ENCODE measurements at regions not wholly inside any gene's neighbourhood (a gene's known extent, or its start where the extent isn't known, plus 50 kb on each side); places are given as distances from the start of the nearest gene placed in this dataset.

GRCh38 chr14:96686126-96686525, 111.1 kb upstream of the VRK1 start:
- H3K27me3 ChIP-seq (ENCODE audit: control insufficient read depth in 1 of 2, insufficient read depth in 2 of 2, low read length in 2 of 2): peaks cover 0 to 3% of the 10 kb centered on the region in 2 donors
- H3K9ac ChIP-seq (ENCODE audit: low read length in 2 of 2): no peak overlapping the region
- H3K27ac ChIP-seq (ENCODE audit: low read length): no peak overlapping the region
- no peaks in the 10 kb centered on the region for H3K36me3 ChIP-seq (ENCODE audit: control insufficient read depth in 2 of 2, insufficient read depth in 2 of 2, low read length in 2 of 2)
- H3K9me3 ChIP-seq (ENCODE audit: control insufficient read depth in 2 of 2, low read length in 2 of 2): peaks cover 0 to 4% of the 10 kb centered on the region in 2 donors
- H3K4me3 ChIP-seq (ENCODE audit: low read length in 2 of 2): no peak overlapping the region
- H3K4me1 ChIP-seq (ENCODE audit: control insufficient read depth, insufficient read depth, low read length): no peaks in the 10 kb centered on the region

DNA sequence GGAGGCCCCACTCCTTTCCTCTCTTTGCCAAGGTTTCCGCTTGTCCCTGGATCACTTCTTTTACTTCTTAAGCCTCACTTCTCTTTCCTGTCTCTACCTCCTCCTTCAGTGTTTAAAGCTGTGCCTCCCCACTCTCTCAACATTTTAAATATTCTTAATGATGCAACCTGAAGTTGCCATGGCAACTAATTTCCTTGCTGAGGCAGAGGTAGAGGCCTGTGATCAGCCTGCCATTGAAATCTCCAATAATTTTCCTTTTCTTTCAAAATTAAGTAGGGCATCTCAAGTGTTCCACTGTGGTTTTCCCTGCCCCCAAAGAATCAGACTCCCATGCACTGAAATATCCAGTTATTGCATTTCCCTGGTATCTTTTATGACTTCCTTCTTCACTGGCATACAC, 108.6 kb upstream of the VRK1 start:
- no peak overlapping the region for H3K27ac ChIP-seq (ENCODE audit: low read length)
- H3K36me3 ChIP-seq (ENCODE audit: control insufficient read depth in 2 of 2, insufficient read depth in 2 of 2, low read length in 2 of 2): no peaks in the 10 kb centered on the region
- no peak overlapping the region for H3K9ac ChIP-seq (ENCODE audit: low read length in 2 of 2)
- H3K4me1 ChIP-seq (ENCODE audit: control insufficient read depth, insufficient read depth, low read length): no peaks in the 10 kb centered on the region
- H3K9me3 ChIP-seq (ENCODE audit: control insufficient read depth in 2 of 2, low read length in 2 of 2): peaks cover 0 to 4% of the 10 kb centered on the region in 2 donors
- H3K4me3 ChIP-seq (ENCODE audit: low read length in 2 of 2): no peak overlapping the region
- peaks cover 0 to 3% of the 10 kb centered on the region in 2 donors for H3K27me3 ChIP-seq (ENCODE audit: control insufficient read depth in 1 of 2, insufficient read depth in 2 of 2, low read length in 2 of 2)

- no peak overlapping the region for H3K4me3 ChIP-seq (ENCODE audit: low read length in 2 of 2)
- H3K9me3 ChIP-seq (ENCODE audit: control insufficient read depth in 2 of 2, low read length in 2 of 2): peaks cover 0 to 4% of the 10 kb centered on the region in 2 donors
Measured at GRCh38 chr14:96690713-96691383, 106.3 kb upstream of the VRK1 start.

GRCh38 chr14:96693252-96693820, 103.8 kb upstream of the VRK1 start:
- Histone ChIP-seq H3K4me3 (ENCODE audit: low read length in 2 of 2) (no peak overlapping the region), H3K36me3 (ENCODE audit: control insufficient read depth in 2 of 2, insufficient read depth in 2 of 2, low read length in 2 of 2) (no peaks in the 10 kb centered on the region)

More at GRCh38 chr14:96690713-96691383, 106.3 kb upstream of the VRK1 start:
- Histone ChIP-seq H3K4me1 (ENCODE audit: control insufficient read depth, insufficient read depth, low read length) (no peaks in the 10 kb centered on the region), H3K9ac (ENCODE audit: low read length in 2 of 2) (no peak overlapping the region), H3K27me3 (ENCODE audit: control insufficient read depth in 1 of 2, insufficient read depth in 2 of 2, low read length in 2 of 2) (peaks cover 0 to 3% of the 10 kb centered on the region in 2 donors), H3K27ac (ENCODE audit: low read length) (no peak overlapping the region), H3K36me3 (ENCODE audit: control insufficient read depth in 2 of 2, insufficient read depth in 2 of 2, low read length in 2 of 2) (no peaks in the 10 kb centered on the region)

DNA sequence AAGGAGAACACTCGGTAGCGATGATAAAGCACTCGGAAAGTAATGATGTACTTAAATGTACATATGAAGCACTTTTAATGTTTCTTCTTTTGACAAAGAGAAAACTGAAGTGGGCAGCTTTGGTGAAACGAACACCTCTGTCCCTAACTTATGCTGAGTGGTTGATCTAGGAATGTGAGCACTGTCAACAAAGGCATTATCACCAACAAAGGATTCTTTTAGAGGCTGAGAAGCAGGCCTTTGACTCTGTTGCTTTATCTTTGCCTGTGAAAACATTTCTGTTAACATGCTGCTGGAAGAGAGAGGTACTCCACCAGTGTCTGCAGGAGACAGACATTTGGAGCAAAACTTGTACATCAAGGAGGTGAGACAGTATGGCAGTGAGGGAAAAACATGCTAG, 103.2 kb upstream of the VRK1 start:
- Histone ChIP-seq H3K4me3 (ENCODE audit: low read length in 2 of 2) (no peak overlapping the region), H3K27ac (ENCODE audit: low read length) (no peak overlapping the region), H3K9me3 (ENCODE audit: control insufficient read depth in 2 of 2, low read length in 2 of 2) (no peaks in the 10 kb centered on the region), H3K36me3 (ENCODE audit: control insufficient read depth in 2 of 2, insufficient read depth in 2 of 2, low read length in 2 of 2) (no peaks in the 10 kb centered on the region), H3K27me3 (ENCODE audit: control insufficient read depth in 1 of 2, insufficient read depth in 2 of 2, low read length in 2 of 2) (peaks cover 3 to 5% of the 10 kb centered on the region in 2 donors), H3K9ac (ENCODE audit: low read length in 2 of 2) (no peak overlapping the region), H3K4me1 (ENCODE audit: control insufficient read depth, insufficient read depth, low read length) (no peaks in the 10 kb centered on the region)

More at GRCh38 chr14:96693252-96693820, 103.8 kb upstream of the VRK1 start:
- H3K27me3 ChIP-seq (ENCODE audit: control insufficient read depth in 1 of 2, insufficient read depth in 2 of 2, low read length in 2 of 2): peaks cover 2 to 3% of the 10 kb centered on the region in 2 donors
- H3K9ac ChIP-seq (ENCODE audit: low read length in 2 of 2): no peak overlapping the region
- no peak overlapping the region for H3K27ac ChIP-seq (ENCODE audit: low read length)
- H3K4me1 ChIP-seq (ENCODE audit: control insufficient read depth, insufficient read depth, low read length): no peaks in the 10 kb centered on the region
- no peaks in the 10 kb centered on the region for H3K9me3 ChIP-seq (ENCODE audit: control insufficient read depth in 2 of 2, low read length in 2 of 2)

DNA sequence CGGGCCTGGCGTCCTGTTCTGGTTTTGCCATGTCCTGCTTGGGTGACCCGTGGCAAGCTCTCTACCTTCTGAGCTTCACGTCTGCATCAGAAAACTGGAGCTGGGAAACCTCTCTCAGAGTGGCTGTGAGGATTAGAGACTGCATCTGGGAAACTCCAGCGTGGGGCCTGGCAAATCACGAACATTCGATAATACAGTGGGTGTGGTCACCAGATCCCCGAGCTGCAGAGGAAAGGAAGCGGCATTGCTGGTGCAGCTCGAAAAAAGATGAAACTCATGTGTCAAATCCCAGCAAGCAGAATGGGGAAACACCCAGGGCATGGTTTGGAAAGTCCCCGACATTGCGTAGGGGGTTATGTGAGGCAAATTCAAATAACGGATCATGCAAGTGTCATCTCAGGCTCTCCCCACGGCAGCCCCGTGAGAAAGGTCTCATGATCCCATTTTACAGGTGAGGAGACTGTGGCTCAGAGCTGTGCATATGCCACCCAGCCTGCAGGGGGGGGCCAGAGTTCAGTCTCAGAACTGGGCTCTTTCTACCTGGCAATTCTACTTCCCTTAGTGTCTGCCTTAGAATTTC, 98.1 kb upstream of the VRK1 start:
- Histone ChIP-seq H3K27me3 (ENCODE audit: control insufficient read depth in 1 of 2, insufficient read depth in 2 of 2, low read length in 2 of 2) (peaks cover 0 to 7% of the 10 kb centered on the region in 2 donors), H3K27ac (ENCODE audit: low read length) (no peak overlapping the region), H3K9ac (ENCODE audit: low read length in 2 of 2) (no peak overlapping the region), H3K4me3 (ENCODE audit: low read length in 2 of 2) (no peak overlapping the region), H3K36me3 (ENCODE audit: control insufficient read depth in 2 of 2, insufficient read depth in 2 of 2, low read length in 2 of 2) (no peaks in the 10 kb centered on the region), H3K9me3 (ENCODE audit: control insufficient read depth in 2 of 2, low read length in 2 of 2) (peaks cover 0 to 6% of the 10 kb centered on the region in 2 donors), H3K4me1 (ENCODE audit: control insufficient read depth, insufficient read depth, low read length) (no peaks in the 10 kb centered on the region)

DNA sequence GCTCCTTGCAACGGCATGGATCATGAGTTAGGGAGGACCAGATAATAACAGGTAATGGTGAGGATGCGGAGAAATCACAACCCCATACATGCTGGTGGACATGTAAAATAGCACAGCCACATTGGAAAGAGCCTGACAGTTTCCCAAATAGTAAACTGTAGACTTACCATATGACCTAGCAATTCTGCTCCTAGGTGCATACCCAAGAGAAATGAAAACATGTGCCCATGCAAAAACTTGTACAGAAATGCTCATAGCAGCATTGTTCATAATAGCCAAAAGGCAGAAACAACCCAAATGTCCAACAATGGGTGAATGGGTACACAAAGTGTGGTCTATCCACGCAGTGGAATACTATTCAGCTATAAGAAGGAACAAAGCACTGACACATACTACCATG, 97.5 kb upstream of the VRK1 start:
- peaks cover 0 to 7% of the 10 kb centered on the region in 2 donors for H3K27me3 ChIP-seq (ENCODE audit: control insufficient read depth in 1 of 2, insufficient read depth in 2 of 2, low read length in 2 of 2)
- no peak overlapping the region for H3K4me3 ChIP-seq (ENCODE audit: low read length in 2 of 2)
- H3K9ac ChIP-seq (ENCODE audit: low read length in 2 of 2): no peak overlapping the region
- H3K27ac ChIP-seq (ENCODE audit: low read length): no peak overlapping the region
- H3K9me3 ChIP-seq (ENCODE audit: control insufficient read depth in 2 of 2, low read length in 2 of 2): peaks cover 0 to 6% of the 10 kb centered on the region in 2 donors
- no peaks in the 10 kb centered on the region for H3K36me3 ChIP-seq (ENCODE audit: control insufficient read depth in 2 of 2, insufficient read depth in 2 of 2, low read length in 2 of 2)
- no peaks in the 10 kb centered on the region for H3K4me1 ChIP-seq (ENCODE audit: control insufficient read depth, insufficient read depth, low read length)

GRCh38 chr14:96702831-96703230, 94.4 kb upstream of the VRK1 start:
- Histone ChIP-seq H3K4me3 (ENCODE audit: low read length in 2 of 2) (no peak overlapping the region), H3K9me3 (ENCODE audit: control insufficient read depth in 2 of 2, low read length in 2 of 2) (peaks cover 0 to 6% of the 10 kb centered on the region in 2 donors), H3K36me3 (ENCODE audit: control insufficient read depth in 2 of 2, insufficient read depth in 2 of 2, low read length in 2 of 2) (no peaks in the 10 kb centered on the region), H3K27me3 (ENCODE audit: control insufficient read depth in 1 of 2, insufficient read depth in 2 of 2, low read length in 2 of 2) (peaks cover 0 to 8% of the 10 kb centered on the region in 2 donors), H3K9ac (ENCODE audit: low read length in 2 of 2) (no peak overlapping the region), H3K4me1 (ENCODE audit: control insufficient read depth, insufficient read depth, low read length) (no peaks in the 10 kb centered on the region), H3K27ac (ENCODE audit: low read length) (no peak overlapping the region)

DNA sequence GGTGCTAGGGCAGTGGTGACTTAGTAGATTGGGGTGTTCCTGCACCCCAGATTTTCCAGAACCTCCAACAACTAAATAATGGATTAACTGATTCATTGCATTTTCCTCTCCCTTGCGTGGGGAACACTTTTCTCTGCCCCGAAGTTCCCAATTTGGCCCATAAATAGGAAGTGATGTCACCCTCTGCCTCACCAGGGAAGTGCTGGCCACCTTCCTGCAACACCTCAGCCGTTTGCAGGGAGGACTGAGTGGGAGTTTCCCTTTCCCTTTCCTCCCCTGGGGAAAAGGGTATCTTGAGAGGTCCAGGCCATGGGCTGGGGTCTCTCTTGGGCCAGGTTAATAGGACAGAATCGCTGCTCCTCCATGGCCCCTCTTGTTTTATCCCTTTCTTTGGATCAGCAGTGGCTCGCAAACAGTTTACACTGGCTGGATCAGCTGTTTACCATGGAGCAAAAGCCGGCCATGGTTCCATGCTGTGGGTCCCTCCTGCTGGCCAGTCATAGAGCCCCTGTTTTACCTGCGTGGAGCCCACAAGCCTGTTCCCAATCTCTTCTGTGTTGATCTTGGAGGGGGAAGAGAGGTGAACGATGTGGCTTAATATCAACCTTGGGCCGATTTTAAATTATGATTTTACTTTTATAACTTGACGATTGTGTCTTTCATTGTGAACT, 91.6 kb upstream of the VRK1 start:
- H3K9ac ChIP-seq (ENCODE audit: low read length in 2 of 2): no peak overlapping the region
- no peaks in the 10 kb centered on the region for H3K9me3 ChIP-seq (ENCODE audit: control insufficient read depth in 2 of 2, low read length in 2 of 2)
- no peak overlapping the region for H3K4me3 ChIP-seq (ENCODE audit: low read length in 2 of 2)
- no peaks in the 10 kb centered on the region for H3K4me1 ChIP-seq (ENCODE audit: control insufficient read depth, insufficient read depth, low read length)
- peaks cover 0 to 8% of the 10 kb centered on the region in 2 donors for H3K27me3 ChIP-seq (ENCODE audit: control insufficient read depth in 1 of 2, insufficient read depth in 2 of 2, low read length in 2 of 2)
- no peaks in the 10 kb centered on the region for H3K36me3 ChIP-seq (ENCODE audit: control insufficient read depth in 2 of 2, insufficient read depth in 2 of 2, low read length in 2 of 2)
- H3K27ac ChIP-seq (ENCODE audit: low read length): no peak overlapping the region

GRCh38 chr14:96706893-96707292, 90.3 kb upstream of the VRK1 start:
- no peak overlapping the region for H3K4me3 ChIP-seq (ENCODE audit: low read length in 2 of 2)
- H3K4me1 ChIP-seq (ENCODE audit: control insufficient read depth, insufficient read depth, low read length): no peaks in the 10 kb centered on the region
- H3K9ac ChIP-seq (ENCODE audit: low read length in 2 of 2): no peak overlapping the region
- H3K27me3 ChIP-seq (ENCODE audit: control insufficient read depth in 1 of 2, insufficient read depth in 2 of 2, low read length in 2 of 2): peaks cover 0 to 12% of the 10 kb centered on the region in 2 donors
- no peaks in the 10 kb centered on the region for H3K9me3 ChIP-seq (ENCODE audit: control insufficient read depth in 2 of 2, low read length in 2 of 2)
- no peak overlapping the region for H3K27ac ChIP-seq (ENCODE audit: low read length)
- H3K36me3 ChIP-seq (ENCODE audit: control insufficient read depth in 2 of 2, insufficient read depth in 2 of 2, low read length in 2 of 2): no peaks in the 10 kb centered on the region

Data from stomach smooth muscle (tissue), 2 donors.